GM12865 (cell line): ENCODE measurements at regions not wholly inside any gene's neighbourhood (a gene's known extent, or its start where the extent isn't known, plus 50 kb on each side); places are given as distances from the start of the nearest gene placed in this dataset.
"Not testable (repeated sequence)": the region's sequence is repeated elsewhere in the genome, so short reads cannot be mapped to it uniquely, and the experiment has no call there.

Experiments used
- DNase-seq: peaks from one replicate; pipeline ENCODE4 v3.0.0; 2010; ENCODE audit warnings: low read depth
- H3K4me3 ChIP-seq: 2 replicates; pipeline ENCODE4 v1.5.1; 2011; ENCODE audit warnings: mild to moderate bottlenecking, low read depth, low read length, control low read depth
- CTCF ChIP-seq: IDR thresholded peaks from 2 replicates; pipeline ENCODE4 v1.5.1; 2011; ENCODE audit warnings: low read length, control low read depth, low read depth, inconsistent platforms; ENCODE audit not compliant: insufficient read depth; ENCODE audit errors: missing control alignments

GRCh38 chr2:111534910-111535352 lies 349.1 kb downstream of the ANAPC1 start:
- H3K4me3 ChIP-seq: no peak overlapping the region
- no peak for TF ChIP-seq CTCF
- DNase-seq: no peak

- no peak for TF ChIP-seq CTCF
- no peak overlapping the region for H3K4me3 ChIP-seq
- DNase-seq: no peak
Observed at GRCh38 chr2:111535404-111535803, 348.6 kb downstream of the ANAPC1 start.

GRCh38 chr2:111537078-111537655 lies 346.8 kb downstream of the ANAPC1 start:
- H3K4me3 ChIP-seq: no peak overlapping the region
- no peak for TF ChIP-seq CTCF
- DNase-seq: no peak

GRCh38 chr2:111539991-111540390 lies 344.0 kb downstream of the ANAPC1 start:
- not testable (repeated sequence) for H3K4me3 ChIP-seq, DNase-seq

GRCh38 chr2:111542120-111542774 lies 341.7 kb downstream of the ANAPC1 start:
- not testable (repeated sequence) for DNase-seq, H3K4me3 ChIP-seq

GRCh38 chr2:111544006-111544405 lies 340.0 kb downstream of the ANAPC1 start:
- not testable (repeated sequence) for H3K4me3 ChIP-seq, DNase-seq

GRCh38 chr2:111545723-111546431 lies 338.1 kb downstream of the ANAPC1 start:
- DNase-seq, H3K4me3 ChIP-seq: not testable (repeated sequence)

GRCh38 chr2:111546578-111546977 lies 337.4 kb downstream of the ANAPC1 start:
- not testable (repeated sequence) for DNase-seq, H3K4me3 ChIP-seq

- DNase-seq, H3K4me3 ChIP-seq: not testable (repeated sequence)
Observed at GRCh38 chr2:111549174-111549573, 334.8 kb downstream of the ANAPC1 start.

GRCh38 chr2:111551428-111551827 lies 332.6 kb downstream of the ANAPC1 start:
- DNase-seq, H3K4me3 ChIP-seq: not testable (repeated sequence)

GRCh38 chr2:111552625-111553024 lies 331.4 kb downstream of the ANAPC1 start:
- DNase-seq, H3K4me3 ChIP-seq: not testable (repeated sequence)

GRCh38 chr2:111559301-111559700 lies 324.7 kb downstream of the ANAPC1 start:
- DNase-seq, H3K4me3 ChIP-seq: not testable (repeated sequence)

GRCh38 chr2:111559814-111560213 lies 324.2 kb downstream of the ANAPC1 start:
- not testable (repeated sequence) for DNase-seq, H3K4me3 ChIP-seq

GRCh38 chr2:111566068-111566467 lies 317.9 kb downstream of the ANAPC1 start:
- DNase-seq, H3K4me3 ChIP-seq: not testable (repeated sequence)

GRCh38 chr2:111567233-111567632 lies 316.8 kb downstream of the ANAPC1 start:
- not testable (repeated sequence) for DNase-seq, H3K4me3 ChIP-seq
